ENCODE measurements at regions not wholly inside any gene's neighbourhood (a gene's known extent, or its start where the extent isn't known, plus 50 kb on each side); places are given as distances from the start of the nearest gene placed in this dataset.

GRCh38 chr21:28758042-28758882, 234.4 kb downstream of the LTN1 start:
- TF ChIP-seq EZH2 (IDR thresholded peaks at IDR 0.05), result no peak
- no peak for TF ChIP-seq CTCF (IDR thresholded peaks at IDR 0.05)
